ENCODE measurements at regions not wholly inside any gene's neighbourhood (a gene's known extent, or its start where the extent isn't known, plus 50 kb on each side); places are given as distances from the start of the nearest gene placed in this dataset.

DNA sequence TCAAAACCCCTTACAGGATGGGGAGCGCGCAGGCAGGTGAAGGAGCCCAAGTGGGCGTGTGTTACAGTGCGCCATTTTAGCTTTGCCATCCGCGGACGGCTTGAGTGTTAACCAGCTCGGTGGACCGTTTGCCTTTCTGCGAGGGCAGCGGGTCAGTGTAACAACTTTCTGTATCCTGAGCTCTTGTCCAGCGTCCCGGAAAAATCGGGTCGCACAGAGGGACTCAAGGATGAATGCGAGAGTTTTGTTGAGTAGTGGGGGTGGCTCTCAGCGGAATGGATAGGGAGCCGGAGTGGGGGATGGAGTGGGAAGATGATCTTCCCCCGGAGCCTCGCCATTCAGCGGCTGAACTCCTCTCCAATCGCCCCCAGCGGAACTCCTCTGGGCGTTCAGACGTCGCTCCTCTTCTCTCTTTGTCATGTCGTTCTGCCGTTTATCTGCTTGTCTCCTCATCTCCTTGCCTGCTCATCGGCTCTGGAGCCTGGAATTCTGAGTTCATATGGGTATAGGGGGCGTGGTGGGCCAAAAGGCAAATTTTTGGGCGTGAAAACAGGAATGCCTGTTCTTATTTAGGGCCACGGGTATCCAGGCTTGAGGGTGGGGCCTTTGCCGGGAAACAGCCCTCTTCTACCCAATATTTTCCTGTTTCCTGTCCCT lies 295.4 kb downstream of the CTH start:
- Histone ChIP-seq H2AFZ (ENCODE audit: control insufficient read depth, low read length) (peak overlapping the region; percentile 60), H3K27ac (ENCODE audit: control insufficient read depth, insufficient read depth, low read length) (no peak overlapping the region), H3K79me2 (ENCODE audit: control insufficient read depth, insufficient read depth, low read length) (no peaks in the 10 kb centered on the region), H3K4me2 (ENCODE audit: control insufficient read depth, extremely low read depth, insufficient read depth, low read depth, low read length) (peak overlapping the region; percentile 27), H4K20me1 (ENCODE audit: control insufficient read depth, extremely low read depth, insufficient read depth, low read length) (no peaks in the 10 kb centered on the region), H3K4me1 (ENCODE audit: control insufficient read depth, extremely low read depth, insufficient read depth, low read length) (no peaks in the 10 kb centered on the region), H3K9ac (ENCODE audit: control insufficient read depth, extremely low read depth, insufficient read depth, low read length) (no peak overlapping the region), H3K9me3 (ENCODE audit: control insufficient read depth, low read depth, low read length) (no peaks in the 10 kb centered on the region), H3K27me3 (ENCODE audit: control insufficient read depth, extremely low read depth, insufficient read depth, low read length) (peaks cover 3% of the 10 kb centered on the region), H3K9me1 (ENCODE audit: control insufficient read depth, extremely low read depth, insufficient read depth, low read length) (no peaks in the 10 kb centered on the region), H3K4me3 (ENCODE audit: control insufficient read depth in 2 of 3, extremely low read depth in 1 of 3, insufficient read depth in 2 of 3, low read depth in 1 of 3, low read length in 3 of 3) (no peak overlapping the region), H3K36me3 (ENCODE audit: control insufficient read depth in 2 of 2, extremely low read depth in 1 of 2, insufficient read depth in 2 of 2, low read length in 2 of 2) (no peaks in the 10 kb centered on the region)
- DNase-seq (ENCODE audit: low read depth, low spot score) (no peak), FAIRE-seq (no peak)
- dilution Hi-C loops (cut with MboI; ENCODE audit: extremely low pct_ligation_motif_present, low sequenced_read_pairs) = no loop called here
- TF ChIP-seq EZH2 (IDR thresholded peaks at IDR 0.05; ENCODE audit: low read length) = no peak
- TF ChIP-seq, protein P1, sequence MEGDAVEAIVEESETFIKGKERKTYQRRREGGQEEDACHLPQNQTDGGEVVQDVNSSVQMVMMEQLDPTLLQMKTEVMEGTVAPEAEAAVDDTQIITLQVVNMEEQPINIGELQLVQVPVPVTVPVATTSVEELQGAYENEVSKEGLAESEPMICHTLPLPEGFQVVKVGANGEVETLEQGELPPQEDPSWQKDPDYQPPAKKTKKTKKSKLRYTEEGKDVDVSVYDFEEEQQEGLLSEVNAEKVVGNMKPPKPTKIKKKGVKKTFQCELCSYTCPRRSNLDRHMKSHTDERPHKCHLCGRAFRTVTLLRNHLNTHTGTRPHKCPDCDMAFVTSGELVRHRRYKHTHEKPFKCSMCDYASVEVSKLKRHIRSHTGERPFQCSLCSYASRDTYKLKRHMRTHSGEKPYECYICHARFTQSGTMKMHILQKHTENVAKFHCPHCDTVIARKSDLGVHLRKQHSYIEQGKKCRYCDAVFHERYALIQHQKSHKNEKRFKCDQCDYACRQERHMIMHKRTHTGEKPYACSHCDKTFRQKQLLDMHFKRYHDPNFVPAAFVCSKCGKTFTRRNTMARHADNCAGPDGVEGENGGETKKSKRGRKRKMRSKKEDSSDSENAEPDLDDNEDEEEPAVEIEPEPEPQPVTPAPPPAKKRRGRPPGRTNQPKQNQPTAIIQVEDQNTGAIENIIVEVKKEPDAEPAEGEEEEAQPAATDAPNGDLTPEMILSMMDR (optimal IDR thresholded peaks at IDR 0.05 in 1 of 3, IDR thresholded peaks at IDR 0.05 in 1 of 3, conservative IDR thresholded peaks at IDR 0.05 in 1 of 3; ENCODE audit: extremely low read depth in 1 of 3, insufficient read depth in 2 of 3, low read length in 3 of 3) = no peak

DNA sequence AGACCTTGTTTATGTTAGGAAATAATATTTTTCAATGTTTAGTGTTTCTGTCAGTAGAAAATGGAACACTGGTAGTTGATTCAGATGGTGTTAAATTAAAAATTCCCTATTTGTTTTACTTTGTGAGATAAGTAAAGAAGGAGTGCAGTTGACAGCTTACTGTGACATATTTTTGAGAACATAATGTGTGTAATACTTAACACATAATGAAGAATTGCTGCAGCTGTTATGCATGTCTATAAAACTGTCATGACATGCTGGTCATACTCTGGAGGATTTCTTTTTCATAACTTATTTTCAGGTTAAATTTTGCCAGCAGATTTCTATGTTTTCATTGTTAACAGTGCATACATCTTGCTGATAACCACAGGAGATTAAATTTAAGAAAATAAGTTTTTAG lies 296.1 kb downstream of the CTH start:
- FAIRE-seq = no peak
- H3K79me2 ChIP-seq (ENCODE audit: control insufficient read depth, insufficient read depth, low read length) = no peaks in the 10 kb centered on the region
- no peak overlapping the region for H3K27ac ChIP-seq (ENCODE audit: control insufficient read depth, insufficient read depth, low read length)
- H3K4me3 ChIP-seq (ENCODE audit: control insufficient read depth in 2 of 3, extremely low read depth in 1 of 3, insufficient read depth in 2 of 3, low read depth in 1 of 3, low read length in 3 of 3) = no peak overlapping the region
- H3K9me3 ChIP-seq (ENCODE audit: control insufficient read depth, low read depth, low read length) = no peaks in the 10 kb centered on the region
- no peak overlapping the region for H3K9ac ChIP-seq (ENCODE audit: control insufficient read depth, extremely low read depth, insufficient read depth, low read length)
- TF ChIP-seq, protein P1 (optimal IDR thresholded peaks at IDR 0.05 in 1 of 3, IDR thresholded peaks at IDR 0.05 in 1 of 3, conservative IDR thresholded peaks at IDR 0.05 in 1 of 3; ENCODE audit: extremely low read depth in 1 of 3, insufficient read depth in 2 of 3, low read length in 3 of 3) = no peak
- no peak for TF ChIP-seq EZH2 (IDR thresholded peaks at IDR 0.05; ENCODE audit: low read length)
- H3K4me2 ChIP-seq (ENCODE audit: control insufficient read depth, extremely low read depth, insufficient read depth, low read depth, low read length) = no peak overlapping the region
- peaks cover 3% of the 10 kb centered on the region for H3K27me3 ChIP-seq (ENCODE audit: control insufficient read depth, extremely low read depth, insufficient read depth, low read length)
- dilution Hi-C loops (cut with MboI; ENCODE audit: extremely low pct_ligation_motif_present, low sequenced_read_pairs) = no loop called here
- no peaks in the 10 kb centered on the region for H3K9me1 ChIP-seq (ENCODE audit: control insufficient read depth, extremely low read depth, insufficient read depth, low read length)
- H4K20me1 ChIP-seq (ENCODE audit: control insufficient read depth, extremely low read depth, insufficient read depth, low read length) = no peaks in the 10 kb centered on the region
- no peak for DNase-seq (ENCODE audit: low read depth, low spot score)
- H3K36me3 ChIP-seq (ENCODE audit: control insufficient read depth in 2 of 2, extremely low read depth in 1 of 2, insufficient read depth in 2 of 2, low read length in 2 of 2) = no peaks in the 10 kb centered on the region
- no peaks in the 10 kb centered on the region for H3K4me1 ChIP-seq (ENCODE audit: control insufficient read depth, extremely low read depth, insufficient read depth, low read length)
- no peak overlapping the region for H2AFZ ChIP-seq (ENCODE audit: control insufficient read depth, low read length)
